Caco-2 (cell line): ENCODE measurements at regions not wholly inside any gene's neighbourhood (a gene's known extent, or its start where the extent isn't known, plus 50 kb on each side); places are given as distances from the start of the nearest gene placed in this dataset.
"Not testable (repeated sequence)": the region's sequence is repeated elsewhere in the genome, so short reads cannot be mapped to it uniquely, and the experiment has no call there.

Source experiments
- BruUV-seq: library from RNA; stranded (reverse); fragments of 400-500 nt; replicated peaks from 2 replicates; lab custom pipeline; 2021; lab: Mats Ljungman, UMichigan
- CTCF ChIA-PET: fragments of 300-600 bp; sonication (Branson Sonifier 250); formaldehyde crosslinking; loops from one replicate; lab custom pipeline; 2022; ENCODE audit warnings: antibody characterized with exemption; lab: Charles Lee
- POLR2A ChIA-PET: fragments of 300-600 bp; sonication (Branson Sonifier 250); formaldehyde crosslinking; loops from one replicate; lab custom pipeline; 2022; ENCODE audit warnings: antibody characterized with exemption; lab: Charles Lee
- DNase-seq, 2 experiments: peaks; one replicate each; pipeline versions ENCODE4 v3.0.0 to v3.0.0-alpha.2; 2020 to 2022
- H3K27me3 ChIP-seq: replicated peaks from 2 replicates; pipeline ENCODE4 v1.6.0; 2011; ENCODE audit warnings: low read length; ENCODE audit not compliant: control insufficient read depth, insufficient read depth
- H3K36me3 ChIP-seq: 2 replicates; pipeline ENCODE4 v1.5.1; 2011; ENCODE audit warnings: low read length; ENCODE audit not compliant: control insufficient read depth, insufficient read depth
- H3K4me1 ChIP-seq: fragments of 250-450 bp; sonication (Bioruptor Pico); 2 replicates; pipeline ENCODE4 v1.5.1; 2020; ENCODE audit warnings: mild to moderate bottlenecking
- H3K4me3 ChIP-seq: 2 replicates; pipeline ENCODE4 v1.5.1; 2011; ENCODE audit warnings: low read depth, mild to moderate bottlenecking, control low read depth, low read length
- H3K9me3 ChIP-seq: fragments of 250-450 bp; sonication (Bioruptor Pico); 2 replicates; pipeline ENCODE4 v1.5.1; 2020; ENCODE audit warnings: mild to moderate bottlenecking, moderate library complexity
- H3K27ac Mint-ChIP-seq: one replicate; pipeline ENCODE4 v1.8.0; 2022; ENCODE audit warnings: mixed read lengths; ENCODE audit not compliant: unreplicated experiment
- H3K27me3 Mint-ChIP-seq: one replicate; pipeline ENCODE4 v1.8.0; 2022; ENCODE audit warnings: mixed read lengths; ENCODE audit not compliant: insufficient read depth, unreplicated experiment
- H3K36me3 Mint-ChIP-seq: one replicate; pipeline ENCODE4 v1.8.0; 2022; ENCODE audit warnings: mild to moderate bottlenecking, mixed read lengths; ENCODE audit not compliant: insufficient read depth, unreplicated experiment
- H3K4me1 Mint-ChIP-seq: one replicate; pipeline ENCODE4 v1.8.0; 2022; ENCODE audit warnings: low read depth, mixed read lengths; ENCODE audit not compliant: unreplicated experiment
- H3K4me3 Mint-ChIP-seq: one replicate; pipeline ENCODE4 v1.8.0; 2022; ENCODE audit warnings: mild to moderate bottlenecking, moderate library complexity, mixed read lengths; ENCODE audit not compliant: unreplicated experiment
- H3K9me3 Mint-ChIP-seq: one replicate; pipeline ENCODE4 v1.8.0; 2022; ENCODE audit warnings: mixed read lengths; ENCODE audit not compliant: unreplicated experiment
- CTCF ChIP-seq, 2 experiments: fragments of 200-600 bp in 1 of 2; IDR thresholded peaks; 1 replicate in 1 of 2; 2 replicates in 1 of 2; pipeline versions ENCODE4 v1.5.1 to v1.8.0; 2011 to 2022; ENCODE audit warnings: antibody characterized with exemption in 1 of 2, control low read depth in 1 of 2, inconsistent platforms in 1 of 2, low read depth in 1 of 2, low read length in 1 of 2, mild to moderate bottlenecking in 1 of 2, moderate library complexity in 1 of 2; ENCODE audit not compliant: insufficient read depth in 1 of 2, severe bottlenecking in 1 of 2, unreplicated experiment in 1 of 2
- intact Hi-C: fragments of 100-400 bp; cut with micrococcal nuclease; formaldehyde crosslinking; loops from one replicate; pipeline ENCODE4 v1.10.0; 2022; ENCODE audit not compliant: unreplicated experiment

GRCh38 chr12:131600160-131600532 is 110.7 kb upstream of the SFSWAP start:
- TF ChIP-seq CTCF (IDR thresholded peaks at IDR 0.05; ENCODE audit: insufficient read depth in 1 of 2, low read depth in 1 of 2, low read length in 1 of 2, severe bottlenecking in 1 of 2, unreplicated experiment in 1 of 2) = no peak
- Histone ChIP-seq H3K9me3 (no peaks in the 10 kb centered on the region), H3K27me3 (no peaks in the 10 kb centered on the region), H3K4me1 (no peaks in the 10 kb centered on the region), H3K36me3 (no peaks in the 10 kb centered on the region), H3K4me3 (no peak overlapping the region)
- Mint-ChIP-seq H3K9me3 (no peaks in the 10 kb centered on the region), H3K4me1 (no peaks in the 10 kb centered on the region), H3K27ac (no peak overlapping the region), H3K36me3 (no peaks in the 10 kb centered on the region), H3K4me3 (no peak overlapping the region), H3K27me3 (peaks cover 17% of the 10 kb centered on the region)
- no peak for DNase-seq
- ChIA-PET POLR2A (no interaction called here), CTCF (no interaction called here)
- BruUV-seq = no TSS peak
- intact Hi-C loops = no loop called here

GRCh38 chr12:131601499-131601898 is 109.4 kb upstream of the SFSWAP start:
- H3K4me3 ChIP-seq, H3K27ac Mint-ChIP-seq, H3K4me3 Mint-ChIP-seq, POLR2A ChIA-PET, H3K36me3 ChIP-seq, H3K9me3 Mint-ChIP-seq, H3K9me3 ChIP-seq, H3K4me1 ChIP-seq, H3K4me1 Mint-ChIP-seq, BruUV-seq, H3K36me3 Mint-ChIP-seq, intact Hi-C loops, DNase-seq, H3K27me3 ChIP-seq: not testable (repeated sequence)
- CTCF ChIA-PET = interaction anchor here (0.7 kb wide), 1 partner anchor 497 kb away, joined by 3 read pairs; no protein-coding TSS in a partner anchor
- peaks cover 17% of the 10 kb centered on the region for H3K27me3 Mint-ChIP-seq

- Histone ChIP-seq H3K4me1 (no peaks in the 10 kb centered on the region), H3K4me3 (no peak overlapping the region), H3K9me3 (no peaks in the 10 kb centered on the region), H3K36me3 (no peaks in the 10 kb centered on the region), H3K27me3 (no peaks in the 10 kb centered on the region; the same call in 1 of the 2 replicates)
- no peak overlapping the region for H3K4me3 Mint-ChIP-seq
- ChIA-PET CTCF (no interaction called here), POLR2A (no interaction called here)
- intact Hi-C loops = no loop called here
- TF ChIP-seq CTCF (IDR thresholded peaks at IDR 0.05; ENCODE audit: insufficient read depth in 1 of 2, low read depth in 1 of 2, low read length in 1 of 2, severe bottlenecking in 1 of 2, unreplicated experiment in 1 of 2) = no peak
- H3K9me3 Mint-ChIP-seq = no peaks in the 10 kb centered on the region
- H3K36me3 Mint-ChIP-seq = no peaks in the 10 kb centered on the region
- H3K27me3 Mint-ChIP-seq = peaks cover 17% of the 10 kb centered on the region
- BruUV-seq = no TSS peak
- H3K27ac Mint-ChIP-seq = no peak overlapping the region
- DNase-seq = no peak
- H3K4me1 Mint-ChIP-seq = no peaks in the 10 kb centered on the region
These were observed 107.6 kb upstream of the SFSWAP start for GRCh38 chr12:131603106-131603938.
